GM19351 (cell line): ENCODE measurements at regions not wholly inside any gene's neighbourhood (a gene's known extent, or its start where the extent isn't known, plus 50 kb on each side); places are given as distances from the start of the nearest gene placed in this dataset.
"Not testable (repeated sequence)": the region's sequence is repeated elsewhere in the genome, so short reads cannot be mapped to it uniquely, and the experiment has no call there.

ENCODE experiments used
- ATAC-seq: cut with Tn5 transposase; IDR thresholded peaks from one replicate; pipeline ENCODE4 v1.9.1; 2021; ENCODE audit warnings: mild to moderate bottlenecking, moderate library complexity; ENCODE audit not compliant: unreplicated experiment

- ATAC-seq: not testable (repeated sequence)
Measured at GRCh38 chr2:76697439-76697838, 824.7 kb downstream of the LRRTM4 start.

- no peak for ATAC-seq
Measured at GRCh38 chr2:76692908-76693307, 829.3 kb downstream of the LRRTM4 start.

- no peak for ATAC-seq
Measured at GRCh38 chr2:76688732-76689131, 833.4 kb downstream of the LRRTM4 start.

GRCh38 chr2:76687923-76688322 is 834.3 kb downstream of the LRRTM4 start:
- ATAC-seq: no peak

- ATAC-seq: no peak
Measured at GRCh38 chr2:76684756-76685155, 837.4 kb downstream of the LRRTM4 start.

- ATAC-seq: no peak
Measured at GRCh38 chr2:76679025-76679396, 843.2 kb downstream of the LRRTM4 start.

- no peak for ATAC-seq
Measured at GRCh38 chr2:76678383-76679024, 843.7 kb downstream of the LRRTM4 start.

- ATAC-seq: no peak
Measured at GRCh38 chr2:76675212-76675611, 847.0 kb downstream of the LRRTM4 start.

GRCh38 chr2:76672798-76673197 is 849.4 kb downstream of the LRRTM4 start:
- ATAC-seq: no peak

GRCh38 chr2:76669966-76670465 is 852.2 kb downstream of the LRRTM4 start:
- ATAC-seq: no peak

- no peak for ATAC-seq
Measured at GRCh38 chr2:76668279-76668678, 853.9 kb downstream of the LRRTM4 start.

GRCh38 chr2:76667821-76668271 is 854.3 kb downstream of the LRRTM4 start:
- ATAC-seq: no peak

- ATAC-seq: no peak
Measured at GRCh38 chr2:76642129-76642528, 880.0 kb downstream of the LRRTM4 start.

- ATAC-seq: no peak
Measured at GRCh38 chr2:76641506-76641905, 880.7 kb downstream of the LRRTM4 start.

GRCh38 chr2:76640905-76641304 is 881.3 kb downstream of the LRRTM4 start:
- ATAC-seq: no peak

GRCh38 chr2:76639171-76639680 is 883.0 kb downstream of the LRRTM4 start:
- ATAC-seq: no peak

- ATAC-seq: no peak
Measured at GRCh38 chr2:76633276-76633921, 888.8 kb downstream of the LRRTM4 start.

- ATAC-seq: no peak
Measured at GRCh38 chr2:76625101-76625500, 897.1 kb downstream of the LRRTM4 start.

- ATAC-seq: no peak
Measured at GRCh38 chr2:76613330-76613729, 902.6 kb upstream of the GCFC2 start.

- ATAC-seq: no peak
Measured at GRCh38 chr2:76612764-76613163, 902.0 kb upstream of the GCFC2 start.

- no peak for ATAC-seq
Measured at GRCh38 chr2:76610451-76610850, 899.7 kb upstream of the GCFC2 start.

GRCh38 chr2:76599732-76600368 is 889.1 kb upstream of the GCFC2 start:
- ATAC-seq: peak; percentile 99
